GM12892 (cell line): ENCODE measurements at regions not wholly inside any gene's neighbourhood (a gene's known extent, or its start where the extent isn't known, plus 50 kb on each side); places are given as distances from the start of the nearest gene placed in this dataset.

Experiments
- DNase-seq: peaks from one replicate; pipeline ENCODE4 v3.0.0; 2011; ENCODE audit not compliant: insufficient read length
- FAIRE-seq: peaks from 2 replicates; lab custom pipeline; 2011; peaks lifted over from hg19 to GRCh38; lab: Jason Lieb, UNC
- POLR2A ChIP-seq: IDR thresholded peaks from 2 replicates; pipeline ENCODE4 v1.6.1; 2011; ENCODE audit warnings: low read depth, low read length, control low read depth
- POLR2AphosphoS5 ChIP-seq: IDR thresholded peaks from 2 replicates; pipeline ENCODE4 v1.6.1; 2011; ENCODE audit warnings: low read depth, low read length, control low read depth
- TAF1 ChIP-seq: IDR thresholded peaks from 2 replicates; pipeline ENCODE4 v1.6.1; 2011; ENCODE audit warnings: low read depth, mild to moderate bottlenecking, control low read depth, low read length, borderline replicate concordance

DNA sequence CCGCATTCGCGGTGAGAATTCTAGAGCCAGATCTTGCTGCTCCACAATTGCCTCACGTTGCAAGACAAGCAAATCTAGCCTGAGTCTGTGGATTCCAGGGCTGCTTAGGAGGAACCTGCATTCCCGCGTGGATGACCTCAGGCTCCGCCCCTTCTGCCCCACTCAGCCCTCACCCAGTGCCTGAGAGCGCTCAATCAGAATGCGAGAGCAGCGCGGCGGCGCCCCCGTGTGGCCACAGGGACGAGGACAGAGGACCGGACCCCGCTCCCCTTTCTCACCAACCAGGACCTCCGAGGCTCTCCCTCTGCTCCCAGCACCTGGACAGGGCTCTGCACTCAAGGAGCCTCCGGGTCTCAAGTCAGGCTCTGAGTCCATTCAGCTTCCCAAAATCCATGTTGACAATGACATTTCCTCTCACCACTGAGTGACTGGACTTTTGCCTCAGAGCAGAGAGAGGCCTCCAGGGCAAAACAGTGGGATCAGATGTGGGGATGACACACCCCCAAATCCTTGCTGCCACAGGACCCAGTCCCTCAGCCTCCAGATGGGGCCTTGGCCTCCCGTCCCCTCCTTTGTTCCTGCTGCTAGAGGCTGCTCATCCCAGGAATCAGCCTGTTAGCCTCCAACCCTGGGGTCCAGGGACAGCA, 52.0 kb downstream of the RPP21 start:
- FAIRE-seq (peak; percentile 93), DNase-seq (peak; percentile 67)
- TF ChIP-seq POLR2AphosphoS5 (no peak), POLR2A (no peak), TAF1 (no peak)

DNA sequence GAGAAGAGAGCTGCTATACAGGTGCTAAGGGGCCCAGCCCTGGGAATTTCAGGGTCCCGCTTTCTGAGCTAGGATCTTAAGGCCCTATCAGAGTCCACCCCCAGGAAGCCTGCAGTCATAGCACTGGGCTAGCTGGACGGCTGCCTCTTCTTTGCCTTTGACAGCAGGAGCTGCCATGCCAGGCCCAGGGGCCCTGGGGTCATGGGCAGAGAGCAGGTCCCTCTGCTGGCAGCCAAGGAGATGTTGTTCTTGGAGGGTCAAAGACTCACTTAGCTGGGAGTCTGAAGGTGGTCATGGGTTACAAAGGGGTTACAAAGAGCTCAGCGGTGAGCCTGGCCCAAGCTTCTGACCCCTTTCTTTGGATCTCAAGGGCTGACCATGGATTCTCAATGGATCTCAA, 52.7 kb downstream of the RPP21 start:
- TF ChIP-seq POLR2AphosphoS5 (no peak), TAF1 (no peak), POLR2A (no peak)
- DNase-seq (no peak), FAIRE-seq (no peak)

DNA sequence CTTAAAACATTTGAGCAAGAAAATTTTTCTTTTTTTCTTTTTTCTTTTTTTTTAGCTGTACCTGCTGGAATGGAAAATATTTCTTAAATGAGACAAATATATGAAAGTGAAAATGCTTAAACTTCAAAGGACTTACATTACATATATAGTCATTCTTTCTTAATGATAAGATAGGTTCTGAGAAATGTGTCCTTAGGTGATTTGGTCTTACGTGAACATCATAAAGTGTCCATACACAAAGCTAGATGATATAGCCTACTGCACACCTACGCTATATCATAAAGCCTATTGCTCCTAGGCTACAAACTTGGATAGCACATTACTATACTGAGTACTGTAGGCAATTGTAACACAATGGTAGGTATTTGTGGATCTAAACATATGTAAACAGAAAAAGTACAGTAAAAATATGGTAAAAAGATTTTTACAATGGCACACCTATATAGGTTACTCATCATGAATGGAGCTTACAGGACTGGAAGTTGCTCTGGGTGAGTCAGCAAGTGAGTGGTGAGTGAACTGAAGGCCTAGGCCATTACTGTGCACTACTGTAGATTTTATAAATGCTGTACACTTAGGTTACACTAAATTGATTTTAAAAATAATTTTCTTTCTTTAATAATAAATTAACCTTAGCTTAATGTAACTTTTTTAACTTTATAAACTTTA, 54.6 kb downstream of the RPP21 start:
- no peak for TF ChIP-seq TAF1
- TF ChIP-seq POLR2AphosphoS5 = no peak
- no peak for TF ChIP-seq POLR2A
- DNase-seq (no peak), FAIRE-seq (no peak)

DNA sequence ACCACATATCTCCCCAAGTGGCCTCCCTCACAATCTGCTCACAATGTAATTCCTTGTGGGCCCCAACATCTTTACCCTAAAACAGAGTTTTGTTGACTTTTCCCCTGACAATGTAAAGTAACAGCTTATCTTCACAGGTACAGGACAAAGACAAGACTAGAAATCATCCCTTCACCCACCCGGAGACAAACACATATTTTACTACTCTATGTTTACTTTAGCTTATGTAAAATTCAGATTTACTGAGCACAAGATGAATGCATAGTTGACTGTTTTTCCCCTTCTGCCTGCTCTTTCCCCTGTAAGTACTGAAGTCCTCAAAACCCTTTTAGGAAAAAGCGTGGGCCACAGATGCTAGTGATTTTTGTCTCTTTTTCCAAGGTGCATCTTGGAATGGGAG, 61.0 kb downstream of the RPP21 start:
- DNase-seq = no peak
- no peak for TF ChIP-seq POLR2AphosphoS5
- no peak for TF ChIP-seq TAF1
- TF ChIP-seq POLR2A = no peak

DNA sequence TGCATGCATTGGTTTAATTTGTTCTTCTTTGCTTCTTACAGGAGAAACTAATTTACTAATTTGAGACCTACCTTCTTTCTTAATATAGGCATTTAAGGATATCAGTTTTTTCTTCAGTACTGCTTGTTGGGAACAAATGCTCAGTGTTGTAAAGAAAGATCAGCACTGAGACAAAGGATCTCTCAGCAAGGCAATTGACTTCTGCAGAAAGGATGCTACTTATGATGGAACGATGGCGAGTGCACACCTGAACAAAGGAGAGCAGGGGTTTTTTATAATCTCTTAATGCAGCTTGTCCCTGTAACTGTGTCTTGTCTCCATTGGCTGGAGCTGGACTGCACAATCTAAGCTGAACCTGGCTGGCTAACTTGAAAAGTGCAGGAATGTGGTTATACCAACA, 64.2 kb downstream of the RPP21 start:
- DNase-seq (no peak), FAIRE-seq (no peak)
- TF ChIP-seq POLR2AphosphoS5 (no peak), TAF1 (no peak), POLR2A (no peak)

More for the DNA sequence above, 61.0 kb downstream of the RPP21 start:
- no peak for FAIRE-seq

DNA sequence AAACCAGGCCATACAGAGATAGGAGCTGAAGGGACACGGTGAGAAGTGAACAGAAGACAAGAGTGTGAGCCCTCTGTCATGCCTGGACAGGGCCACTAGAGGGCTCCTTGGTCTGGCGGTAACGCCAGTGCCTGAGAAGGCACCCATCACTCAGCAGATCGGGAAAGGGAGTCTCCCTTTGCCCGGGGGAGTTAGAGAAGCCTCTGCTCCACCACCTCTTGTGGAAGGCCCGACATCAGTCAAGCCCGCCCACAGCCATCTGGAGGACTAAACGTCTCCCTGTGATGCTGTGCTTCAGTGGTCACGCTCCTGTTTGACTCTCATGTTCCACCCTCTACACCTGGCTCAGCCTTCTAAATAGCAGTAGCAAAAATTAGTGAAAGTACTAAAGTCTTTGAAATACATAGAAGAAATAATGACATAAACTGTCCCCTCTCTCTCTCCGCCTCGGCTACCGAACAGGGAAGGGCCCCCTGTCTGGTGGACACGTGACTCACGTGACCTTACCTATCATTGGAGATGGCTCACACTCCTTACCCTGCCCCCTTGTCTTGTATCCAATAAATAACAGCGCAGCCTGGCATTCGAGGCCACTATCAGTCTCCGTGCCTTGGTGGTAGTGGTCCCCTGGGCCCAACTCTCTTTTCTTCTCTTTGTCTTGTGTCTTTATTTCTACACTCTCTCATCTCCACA, 66.7 kb downstream of the RPP21 start:
- TF ChIP-seq POLR2AphosphoS5 (no peak), TAF1 (no peak), POLR2A (no peak)
- DNase-seq (no peak), FAIRE-seq (peak; percentile 85)

DNA sequence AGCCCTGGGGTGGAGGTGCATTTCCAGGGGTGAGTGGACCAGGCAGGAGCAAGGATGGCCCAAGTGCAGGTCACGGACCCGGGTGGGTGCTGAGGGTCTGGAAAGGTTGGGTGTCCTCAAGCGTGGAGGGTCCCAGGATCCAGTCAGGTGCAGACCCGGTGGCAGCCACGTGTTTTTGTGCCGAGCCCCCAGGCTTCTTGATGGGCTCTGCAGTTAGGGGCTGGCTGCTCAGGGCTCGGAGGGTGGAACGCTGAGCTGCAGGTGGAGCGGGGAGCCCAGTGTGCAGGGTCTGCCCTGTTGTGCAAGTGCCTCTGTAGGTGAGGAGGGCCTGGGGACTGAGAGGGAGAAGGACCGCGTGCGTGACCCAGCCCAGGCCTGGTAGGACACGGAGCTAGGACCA, 70.9 kb upstream of the HLA-E start:
- no peak for TF ChIP-seq TAF1
- no peak for TF ChIP-seq POLR2AphosphoS5
- no peak for TF ChIP-seq POLR2A
- FAIRE-seq = no peak
- no peak for DNase-seq

DNA sequence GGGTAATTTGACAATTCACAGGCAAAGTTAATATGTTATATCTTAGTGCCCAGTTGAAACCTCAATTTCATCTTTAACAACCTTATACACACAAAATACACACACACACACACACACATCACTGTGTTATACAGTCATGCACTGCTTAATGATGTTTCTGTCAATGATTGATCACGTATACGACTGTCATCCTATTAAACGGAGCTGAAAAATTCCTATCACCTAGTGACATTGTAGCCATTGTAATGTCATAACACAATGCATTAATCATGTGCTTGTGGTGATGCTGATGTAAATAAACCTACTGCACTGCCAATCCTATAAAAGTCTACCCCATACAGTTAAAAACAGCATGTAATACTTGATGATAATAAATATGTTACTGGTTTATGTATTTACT, 64.8 kb upstream of the HLA-E start:
- TF ChIP-seq TAF1 (no peak), POLR2A (no peak), POLR2AphosphoS5 (no peak)
- FAIRE-seq (no peak), DNase-seq (no peak)
